HEK293T (cell line): ENCODE measurements at regions not wholly inside any gene's neighbourhood (a gene's known extent, or its start where the extent isn't known, plus 50 kb on each side); places are given as distances from the start of the nearest gene placed in this dataset.

Source experiments
- CTCF ChIA-PET: fragments of 350-600 bp; formaldehyde crosslinking; extraction: SDS; loops from one replicate; lab custom pipeline; 2021; ENCODE audit warnings: antibody characterized with exemption, inconsistent platforms; lab: Yijun Ruan, JAX
- POLR2A ChIA-PET: fragments of 350-600 bp; formaldehyde crosslinking; extraction: SDS; loops from one replicate; lab custom pipeline; 2020; ENCODE audit warnings: antibody characterized with exemption, inconsistent platforms; lab: Yijun Ruan, JAX
- DNase-seq: peaks from one replicate; pipeline ENCODE4 v3.0.0; 2012; ENCODE audit warnings: mixed read lengths; ENCODE audit errors: extremely low spot score
- ARNT ChIP-seq: fragments of 450-650 bp; IDR thresholded peaks from 2 replicates; pipeline ENCODE4 v1.6.1; 2017; ENCODE audit warnings: mild to moderate bottlenecking
- BHLHE40 ChIP-seq: fragments of 450-650 bp; IDR thresholded peaks from 2 replicates; pipeline ENCODE4 v1.6.1; 2016; ENCODE audit warnings: mild to moderate bottlenecking, moderate library complexity, borderline replicate concordance
- CTBP1 ChIP-seq: fragments of 450-650 bp; IDR thresholded peaks from 2 replicates; pipeline ENCODE4 v1.6.1; 2016; ENCODE audit warnings: borderline replicate concordance
- ELF4 ChIP-seq: fragments of 450-650 bp; IDR thresholded peaks from 2 replicates; pipeline ENCODE4 v1.6.1; 2017; ENCODE audit warnings: antibody characterized with exemption
- FOXA1 ChIP-seq: fragments of 450-650 bp; IDR thresholded peaks from 2 replicates; pipeline ENCODE4 v1.6.1; 2016; ENCODE audit warnings: mild to moderate bottlenecking
- FOXK2 ChIP-seq: fragments of 450-650 bp; IDR thresholded peaks from 2 replicates; pipeline ENCODE4 v1.6.1; 2016; ENCODE audit warnings: mild to moderate bottlenecking
- FOXM1 ChIP-seq: fragments of 450-650 bp; IDR thresholded peaks from 2 replicates; pipeline ENCODE4 v1.6.1; 2017; ENCODE audit warnings: mild to moderate bottlenecking, borderline replicate concordance
- HDGF ChIP-seq: fragments of 450-650 bp; IDR thresholded peaks from 2 replicates; pipeline ENCODE4 v1.6.1; 2017; ENCODE audit warnings: antibody characterized with exemption, borderline replicate concordance
- L3MBTL2 ChIP-seq: fragments of 450-650 bp; conservative IDR thresholded peaks from 2 replicates; pipeline ENCODE4 v1.6.1; 2016; ENCODE audit warnings: mild to moderate bottlenecking
- LEF1 ChIP-seq: fragments of 450-650 bp; IDR thresholded peaks from 2 replicates; pipeline ENCODE4 v1.6.1; 2017; ENCODE audit warnings: mild to moderate bottlenecking, borderline replicate concordance
- NFRKB ChIP-seq: fragments of 450-650 bp; IDR thresholded peaks from 2 replicates; pipeline ENCODE4 v1.6.1; 2016; ENCODE audit warnings: mild to moderate bottlenecking, moderate library complexity
- SP1 ChIP-seq: fragments of 450-650 bp; IDR thresholded peaks from 2 replicates; pipeline ENCODE4 v1.6.1; 2017
- SUZ12 ChIP-seq: fragments of 450-650 bp; IDR thresholded peaks from 2 replicates; pipeline ENCODE4 v1.6.1; 2016; ENCODE audit warnings: mild to moderate bottlenecking
- TARDBP ChIP-seq: fragments of 450-650 bp; IDR thresholded peaks from 2 replicates; pipeline ENCODE4 v1.6.1; 2016
- ZNF384 ChIP-seq: fragments of 450-650 bp; IDR thresholded peaks from 2 replicates; pipeline ENCODE4 v1.6.1; 2016
- TF ChIP-seq, protein P1 (sequence below): fragments of 450-650 bp; IDR thresholded peaks from 2 replicates; pipeline ENCODE4 v1.6.1; 2016

- ChIA-PET CTCF (interaction anchor here (0.7 kb wide), 1 partner anchor 132 kb away, joined by 4 read pairs; no protein-coding TSS in a partner anchor), POLR2A (no interaction called here)
- no peak for TF ChIP-seq ZNF384
- TF ChIP-seq L3MBTL2: no peak
- no peak for TF ChIP-seq CTBP1
- TF ChIP-seq FOXK2: no peak
- no peak for TF ChIP-seq ELF4
- TF ChIP-seq, protein P1, sequence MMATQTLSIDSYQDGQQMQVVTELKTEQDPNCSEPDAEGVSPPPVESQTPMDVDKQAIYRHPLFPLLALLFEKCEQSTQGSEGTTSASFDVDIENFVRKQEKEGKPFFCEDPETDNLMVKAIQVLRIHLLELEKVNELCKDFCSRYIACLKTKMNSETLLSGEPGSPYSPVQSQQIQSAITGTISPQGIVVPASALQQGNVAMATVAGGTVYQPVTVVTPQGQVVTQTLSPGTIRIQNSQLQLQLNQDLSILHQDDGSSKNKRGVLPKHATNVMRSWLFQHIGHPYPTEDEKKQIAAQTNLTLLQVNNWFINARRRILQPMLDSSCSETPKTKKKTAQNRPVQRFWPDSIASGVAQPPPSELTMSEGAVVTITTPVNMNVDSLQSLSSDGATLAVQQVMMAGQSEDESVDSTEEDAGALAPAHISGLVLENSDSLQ: no peak
- TF ChIP-seq NFRKB: no peak
- TF ChIP-seq TARDBP: no peak
- DNase-seq: no peak
Measured at GRCh38 chr1:58908561-58909560, 125.0 kb upstream of the JUN start.

DNA sequence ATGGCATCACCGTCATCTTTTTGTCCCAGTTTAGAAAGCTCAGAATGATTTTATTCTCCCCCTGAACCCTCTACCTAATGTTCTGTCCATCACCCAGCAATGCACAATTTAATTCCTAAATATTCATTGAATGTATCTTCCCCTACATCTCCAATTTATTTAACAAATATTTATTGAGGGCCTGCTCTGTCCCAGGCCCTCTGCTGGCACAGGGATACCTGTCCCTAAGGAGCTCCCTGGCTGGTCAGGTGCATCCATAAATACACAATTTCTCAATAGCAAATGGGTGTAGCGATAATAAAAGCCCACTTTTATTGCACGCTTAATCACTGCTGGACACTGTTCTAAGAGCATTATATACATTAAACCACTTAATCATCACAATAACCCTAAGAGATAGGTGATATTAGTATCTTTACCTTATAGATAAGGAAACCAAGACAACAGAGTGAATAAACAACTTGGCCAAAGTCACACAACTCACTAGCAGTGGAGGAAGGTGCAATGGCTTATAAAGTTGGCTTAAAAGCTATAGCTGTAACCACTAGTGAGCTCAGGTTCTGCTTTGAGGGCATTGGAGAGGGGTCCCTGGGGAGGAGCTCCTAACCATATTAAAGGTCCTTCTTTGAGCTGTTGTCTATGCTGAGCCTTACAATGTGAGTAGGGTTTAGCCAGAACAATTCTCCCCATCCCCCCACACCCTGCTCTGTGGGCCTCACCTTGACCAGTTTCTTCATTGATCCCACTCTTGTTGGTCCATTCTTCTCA lies 126.3 kb upstream of the JUN start:
- ChIA-PET POLR2A (interaction anchor here (1.0 kb wide), 1 partner anchor 22 kb away, joined by 3 read pairs; no protein-coding TSS in a partner anchor), CTCF (interaction anchor here (0.7 to 1.2 kb wide), 2 partner anchors 13 to 130 kb away, joined by 4 read pairs; no protein-coding TSS in a partner anchor)
- TF ChIP-seq, protein P1: no peak
- TF ChIP-seq HDGF (no peak), FOXA1 (no peak), CTBP1 (no peak), L3MBTL2 (no peak), ARNT (no peak), SUZ12 (no peak), ZNF384 (no peak), FOXK2 (no peak), ELF4 (no peak), SP1 (no peak), NFRKB (no peak), LEF1 (no peak), TARDBP (no peak), FOXM1 (no peak), BHLHE40 (no peak)
- no peak for DNase-seq

DNA sequence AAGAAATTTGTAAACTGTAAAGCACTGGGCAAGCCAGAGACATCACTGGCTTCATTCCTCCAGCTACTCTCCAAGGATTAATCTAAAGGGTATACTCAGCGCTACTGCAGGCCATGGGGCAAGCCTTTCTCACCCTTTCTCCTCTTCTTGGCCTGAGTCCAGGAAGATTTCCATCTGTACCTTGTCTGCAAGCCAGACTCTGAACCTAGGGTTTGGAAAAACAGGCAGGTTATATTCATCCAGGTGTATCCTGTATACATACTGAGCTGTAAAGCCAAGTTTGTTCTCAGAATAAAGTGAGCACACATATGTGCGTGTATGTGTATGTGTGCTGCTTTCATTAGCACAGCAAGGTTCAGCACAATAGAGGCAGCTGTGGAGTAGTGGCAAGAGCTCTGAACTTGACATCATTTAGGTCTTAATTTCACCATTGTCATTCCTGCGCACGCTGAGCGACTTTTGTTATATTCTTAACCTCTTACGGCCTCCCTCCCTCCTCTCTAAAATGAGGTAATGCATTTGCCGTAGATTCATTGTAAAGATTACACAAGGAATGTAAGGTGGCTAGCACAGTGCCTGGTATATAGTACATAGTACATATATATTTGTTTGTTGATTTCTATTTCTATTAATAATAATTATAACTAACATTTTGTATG lies 128.1 kb upstream of the JUN start:
- CTCF ChIA-PET: interaction anchor here (1.2 kb wide), 1 partner anchor 9 kb away, joined by 4 read pairs; no protein-coding TSS in a partner anchor
- TF ChIP-seq ZNF384 (no peak), ELF4 (no peak), TARDBP (no peak), SUZ12 (no peak), L3MBTL2 (no peak), HDGF (no peak), LEF1 (no peak), FOXA1 (no peak), SP1 (no peak), FOXK2 (no peak), CTBP1 (no peak), ARNT (no peak), FOXM1 (no peak), NFRKB (no peak)
- TF ChIP-seq, protein P1: no peak

GRCh38 chr1:58914925-58915324 lies 131.1 kb upstream of the JUN start:
- peak; percentile 20; the same call in 1 of the 2 replicates for TF ChIP-seq ELF4
- TF ChIP-seq CTBP1: no peak
- DNase-seq: no peak
- ChIA-PET POLR2A (no interaction called here), CTCF (no interaction called here)

More for the DNA sequence above, 128.1 kb upstream of the JUN start:
- POLR2A ChIA-PET: interaction anchor here (1.1 kb wide), 1 partner anchor 9 kb away, joined by 3 read pairs; no protein-coding TSS in a partner anchor
- no peak for DNase-seq

DNA sequence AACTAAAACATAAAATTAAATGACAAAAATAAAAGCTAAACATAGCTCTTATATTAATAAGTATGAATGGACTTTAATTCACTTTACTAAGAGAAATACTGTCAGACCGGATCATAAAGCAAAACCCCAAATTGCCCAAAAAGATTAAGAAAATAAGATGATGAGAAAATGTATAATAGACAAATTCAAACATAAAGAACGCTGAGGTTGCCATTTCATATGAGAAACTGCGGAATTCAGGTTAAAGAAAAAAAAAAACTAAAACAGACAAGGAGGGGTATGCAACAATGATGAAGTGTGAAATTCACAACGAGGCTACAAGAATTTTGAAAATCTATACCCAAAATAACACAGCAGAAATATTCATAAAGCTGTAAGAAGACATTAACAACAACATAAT lies 133.6 kb upstream of the JUN start:
- POLR2A ChIA-PET: no interaction called here
- TF ChIP-seq ARNT (no peak), FOXK2 (no peak), FOXM1 (no peak), HDGF (no peak), FOXA1 (no peak)
- CTCF ChIA-PET: interaction anchor here (0.7 kb wide), 1 partner anchor 98 kb away, joined by 3 read pairs; no protein-coding TSS in a partner anchor
- DNase-seq: no peak
